SK-N-SH treated with all-trans-retinoic acid at 6 μM for 48 hours (cell line): ENCODE measurements at regions not wholly inside any gene's neighbourhood (a gene's known extent, or its start where the extent isn't known, plus 50 kb on each side); places are given as distances from the start of the nearest gene placed in this dataset.

Source experiments
- ATAC-seq: fragments of 200-7000 bp; cut with Tn5 transposase; 3 replicates; pipeline ENCODE4 v1.9.1; 2020; ENCODE audit warnings: mild to moderate bottlenecking, moderate library complexity
- ARNTL ChIP-seq: fragments of 450-650 bp; formaldehyde crosslinking; IDR thresholded peaks from 2 replicates; pipeline ENCODE4 v1.5.0; 2020; ENCODE audit warnings: low read depth, mild to moderate bottlenecking, moderate library complexity, borderline replicate concordance
- BACH2 ChIP-seq: fragments of 250-450 bp; sonication (Bioruptor Pico); IDR thresholded peaks from 2 replicates; pipeline ENCODE4 v1.9.0; 2021; ENCODE audit warnings: mild to moderate bottlenecking, borderline replicate concordance
- CSDC2 ChIP-seq: fragments of 250-450 bp; sonication (Bioruptor Pico); IDR thresholded peaks from 2 replicates; pipeline ENCODE4 v1.5.0; 2020; ENCODE audit warnings: mild to moderate bottlenecking, moderate library complexity
- ESRRG ChIP-seq: fragments of 250-450 bp; sonication (Bioruptor Pico); IDR thresholded peaks from 2 replicates; pipeline ENCODE4 v1.6.1; 2021; ENCODE audit warnings: mild to moderate bottlenecking
- GLIS3 ChIP-seq: fragments of 250-450 bp; sonication (Bioruptor Pico); IDR thresholded peaks from 2 replicates; pipeline ENCODE4 v1.5.0; 2020; ENCODE audit warnings: mild to moderate bottlenecking, moderate library complexity
- ISL1 ChIP-seq: fragments of 250-450 bp; sonication (Bioruptor Pico); IDR thresholded peaks from 2 replicates; pipeline ENCODE4 v2.1.2; 2022; ENCODE audit warnings: mild to moderate bottlenecking, moderate library complexity
- OSR1 ChIP-seq: fragments of 250-450 bp; sonication (Bioruptor Pico); IDR thresholded peaks from 2 replicates; pipeline ENCODE4 v1.8.0; 2022; ENCODE audit warnings: moderate library complexity, mild to moderate bottlenecking, inconsistent platforms
- PATZ1 ChIP-seq: fragments of 250-450 bp; sonication (Bioruptor Pico); IDR thresholded peaks from 2 replicates; pipeline ENCODE4 v1.8.0; 2020; ENCODE audit warnings: mild to moderate bottlenecking, moderate library complexity, borderline replicate concordance
- PPARA ChIP-seq: fragments of 250-450 bp; sonication (Bioruptor Pico); IDR thresholded peaks from 2 replicates; pipeline ENCODE4 v1.5.0; 2020; ENCODE audit warnings: mild to moderate bottlenecking, borderline replicate concordance
- RARB ChIP-seq: fragments of 250-450 bp; sonication (Bioruptor Pico); IDR thresholded peaks from 2 replicates; pipeline ENCODE4 v1.8.0; 2021; ENCODE audit warnings: mild to moderate bottlenecking, moderate library complexity
- SNAI2 ChIP-seq: fragments of 250-450 bp; sonication (Bioruptor Pico); IDR thresholded peaks from 2 replicates; pipeline ENCODE4 v1.5.0; 2020; ENCODE audit warnings: mild to moderate bottlenecking, moderate library complexity
- TCF4 ChIP-seq: fragments of 250-450 bp; sonication (Bioruptor Pico); IDR thresholded peaks from 2 replicates; pipeline ENCODE4 v1.8.0; 2021; ENCODE audit warnings: mild to moderate bottlenecking, moderate library complexity, borderline replicate concordance
- TOX ChIP-seq: fragments of 250-450 bp; sonication (Bioruptor Pico); IDR thresholded peaks from 2 replicates; pipeline ENCODE4 v1.8.0; 2021; ENCODE audit warnings: mild to moderate bottlenecking, moderate library complexity, borderline replicate concordance
- ZC3H10 ChIP-seq: fragments of 250-450 bp; sonication (Bioruptor Pico); IDR thresholded peaks from 2 replicates; pipeline ENCODE4 v1.5.1; 2021; ENCODE audit warnings: mild to moderate bottlenecking, moderate library complexity
- ZFP3 ChIP-seq: fragments of 250-450 bp; sonication (Bioruptor Pico); IDR thresholded peaks from 2 replicates; pipeline ENCODE4 v1.5.0; 2020; ENCODE audit warnings: mild to moderate bottlenecking, moderate library complexity
- ZFP30 ChIP-seq: fragments of 450-650 bp; formaldehyde crosslinking; IDR thresholded peaks from 2 replicates; pipeline ENCODE4 v1.5.0; 2022; ENCODE audit warnings: mild to moderate bottlenecking, moderate library complexity
- ZNF565 ChIP-seq: fragments of 450-650 bp; formaldehyde crosslinking; conservative IDR thresholded peaks from 2 replicates; pipeline ENCODE4 v1.5.0; 2020; ENCODE audit warnings: low read depth, mild to moderate bottlenecking, moderate library complexity
- ZNF70 ChIP-seq: fragments of 450-650 bp; formaldehyde crosslinking; IDR thresholded peaks from 2 replicates; pipeline ENCODE4 v1.5.0; 2020; ENCODE audit warnings: mild to moderate bottlenecking, moderate library complexity
- ZNF8 ChIP-seq: fragments of 450-650 bp; formaldehyde crosslinking; IDR thresholded peaks from 2 replicates; pipeline ENCODE4 v1.5.0; 2020; ENCODE audit warnings: mild to moderate bottlenecking, moderate library complexity
- TF ChIP-seq, protein P1 (sequence below): fragments of 250-450 bp; sonication (Bioruptor Pico); IDR thresholded peaks from 2 replicates; pipeline ENCODE4 v1.8.0; 2021; ENCODE audit warnings: low read depth, mild to moderate bottlenecking, moderate library complexity, borderline replicate concordance
- TF ChIP-seq, protein P2 (sequence below): fragments of 250-450 bp; sonication (Bioruptor Pico); IDR thresholded peaks from 2 replicates; pipeline ENCODE4 v1.5.1; 2020; ENCODE audit warnings: low read depth, mild to moderate bottlenecking, moderate library complexity
- TF ChIP-seq, protein P3 (sequence below): fragments of 250-450 bp; sonication (Bioruptor Pico); IDR thresholded peaks from 2 replicates; pipeline ENCODE4 v1.5.0; 2020; ENCODE audit warnings: mild to moderate bottlenecking, moderate library complexity
- TF ChIP-seq, protein P4 (sequence below): fragments of 250-450 bp; sonication (Bioruptor Pico); IDR thresholded peaks from 2 replicates; pipeline ENCODE4 v1.5.1; 2021; ENCODE audit warnings: mild to moderate bottlenecking, moderate library complexity

DNA sequence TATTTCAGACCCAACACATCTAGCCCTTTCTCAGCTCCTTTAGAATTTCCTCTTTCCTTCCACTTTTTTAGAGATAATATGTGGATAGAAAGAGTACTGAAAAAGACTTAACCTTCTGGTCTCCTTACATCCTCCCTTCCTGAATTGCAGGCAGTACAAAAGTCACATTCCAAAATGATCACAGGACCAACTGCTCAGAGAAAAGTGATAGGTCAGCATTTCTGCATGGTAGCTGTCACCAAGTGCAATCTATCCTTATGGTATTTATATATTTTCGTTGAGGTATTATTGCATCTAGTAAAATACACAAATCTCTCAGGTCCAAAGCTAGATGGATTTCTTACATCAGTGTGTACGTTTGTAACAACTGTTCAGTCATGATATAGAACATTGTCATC, 427.5 kb downstream of the LPIN1 start (continued):
- TF ChIP-seq, protein P1, sequence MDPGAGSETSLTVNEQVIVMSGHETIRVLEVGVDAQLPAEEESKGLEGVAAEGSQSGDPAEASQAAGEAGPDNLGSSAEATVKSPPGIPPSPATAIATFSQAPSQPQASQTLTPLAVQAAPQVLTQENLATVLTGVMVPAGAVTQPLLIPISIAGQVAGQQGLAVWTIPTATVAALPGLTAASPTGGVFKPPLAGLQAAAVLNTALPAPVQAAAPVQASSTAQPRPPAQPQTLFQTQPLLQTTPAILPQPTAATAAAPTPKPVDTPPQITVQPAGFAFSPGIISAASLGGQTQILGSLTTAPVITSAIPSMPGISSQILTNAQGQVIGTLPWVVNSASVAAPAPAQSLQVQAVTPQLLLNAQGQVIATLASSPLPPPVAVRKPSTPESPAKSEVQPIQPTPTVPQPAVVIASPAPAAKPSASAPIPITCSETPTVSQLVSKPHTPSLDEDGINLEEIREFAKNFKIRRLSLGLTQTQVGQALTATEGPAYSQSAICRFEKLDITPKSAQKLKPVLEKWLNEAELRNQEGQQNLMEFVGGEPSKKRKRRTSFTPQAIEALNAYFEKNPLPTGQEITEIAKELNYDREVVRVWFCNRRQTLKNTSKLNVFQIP (CRISPR knock-in tag) = no peak
- TF ChIP-seq ZNF565 (CRISPR knock-in tag) (no peak), BACH2 (CRISPR knock-in tag) (no peak), TCF4 (CRISPR knock-in tag) (no peak), ARNTL (CRISPR knock-in tag) (no peak), CSDC2 (CRISPR knock-in tag) (no peak)

GRCh38 chr2:12175323-12175722, 428.9 kb downstream of the LPIN1 start:
- no peak for ATAC-seq
- TF ChIP-seq ISL1 (CRISPR knock-in tag) (no peak), RARB (no peak), BACH2 (CRISPR knock-in tag) (no peak), TCF4 (CRISPR knock-in tag) (no peak), CSDC2 (CRISPR knock-in tag) (no peak), OSR1 (CRISPR knock-in tag) (no peak), ZFP3 (no peak), ARNTL (CRISPR knock-in tag) (no peak), ZNF70 (CRISPR knock-in tag) (no peak), ZNF8 (no peak), PPARA (CRISPR knock-in tag) (no peak)
- TF ChIP-seq, protein P2, sequence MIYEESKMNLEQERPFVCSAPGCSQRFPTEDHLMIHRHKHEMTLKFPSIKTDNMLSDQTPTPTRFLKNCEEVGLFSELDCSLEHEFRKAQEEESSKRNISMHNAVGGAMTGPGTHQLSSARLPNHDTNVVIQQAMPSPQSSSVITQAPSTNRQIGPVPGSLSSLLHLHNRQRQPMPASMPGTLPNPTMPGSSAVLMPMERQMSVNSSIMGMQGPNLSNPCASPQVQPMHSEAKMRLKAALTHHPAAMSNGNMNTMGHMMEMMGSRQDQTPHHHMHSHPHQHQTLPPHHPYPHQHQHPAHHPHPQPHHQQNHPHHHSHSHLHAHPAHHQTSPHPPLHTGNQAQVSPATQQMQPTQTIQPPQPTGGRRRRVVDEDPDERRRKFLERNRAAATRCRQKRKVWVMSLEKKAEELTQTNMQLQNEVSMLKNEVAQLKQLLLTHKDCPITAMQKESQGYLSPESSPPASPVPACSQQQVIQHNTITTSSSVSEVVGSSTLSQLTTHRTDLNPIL (CRISPR knock-in tag) = no peak

GRCh38 chr2:12176623-12177454, 430.4 kb downstream of the LPIN1 start:
- peak; percentile 89 for ATAC-seq
- no peak for TF ChIP-seq ZC3H10
- peak; percentile 30; the same call in 1 of the 2 replicates for TF ChIP-seq SNAI2 (CRISPR knock-in tag)
- TF ChIP-seq GLIS3 (CRISPR knock-in tag) = peak; percentile 52; the same call in 1 of the 2 replicates
- peak; percentile 62 for TF ChIP-seq ISL1 (CRISPR knock-in tag)
- no peak for TF ChIP-seq PATZ1 (CRISPR knock-in tag)
- TF ChIP-seq RARB = no peak
- TF ChIP-seq PPARA (CRISPR knock-in tag) = no peak
- no peak for TF ChIP-seq TOX (CRISPR knock-in tag)
- no peak for TF ChIP-seq ESRRG
- TF ChIP-seq, protein P3, sequence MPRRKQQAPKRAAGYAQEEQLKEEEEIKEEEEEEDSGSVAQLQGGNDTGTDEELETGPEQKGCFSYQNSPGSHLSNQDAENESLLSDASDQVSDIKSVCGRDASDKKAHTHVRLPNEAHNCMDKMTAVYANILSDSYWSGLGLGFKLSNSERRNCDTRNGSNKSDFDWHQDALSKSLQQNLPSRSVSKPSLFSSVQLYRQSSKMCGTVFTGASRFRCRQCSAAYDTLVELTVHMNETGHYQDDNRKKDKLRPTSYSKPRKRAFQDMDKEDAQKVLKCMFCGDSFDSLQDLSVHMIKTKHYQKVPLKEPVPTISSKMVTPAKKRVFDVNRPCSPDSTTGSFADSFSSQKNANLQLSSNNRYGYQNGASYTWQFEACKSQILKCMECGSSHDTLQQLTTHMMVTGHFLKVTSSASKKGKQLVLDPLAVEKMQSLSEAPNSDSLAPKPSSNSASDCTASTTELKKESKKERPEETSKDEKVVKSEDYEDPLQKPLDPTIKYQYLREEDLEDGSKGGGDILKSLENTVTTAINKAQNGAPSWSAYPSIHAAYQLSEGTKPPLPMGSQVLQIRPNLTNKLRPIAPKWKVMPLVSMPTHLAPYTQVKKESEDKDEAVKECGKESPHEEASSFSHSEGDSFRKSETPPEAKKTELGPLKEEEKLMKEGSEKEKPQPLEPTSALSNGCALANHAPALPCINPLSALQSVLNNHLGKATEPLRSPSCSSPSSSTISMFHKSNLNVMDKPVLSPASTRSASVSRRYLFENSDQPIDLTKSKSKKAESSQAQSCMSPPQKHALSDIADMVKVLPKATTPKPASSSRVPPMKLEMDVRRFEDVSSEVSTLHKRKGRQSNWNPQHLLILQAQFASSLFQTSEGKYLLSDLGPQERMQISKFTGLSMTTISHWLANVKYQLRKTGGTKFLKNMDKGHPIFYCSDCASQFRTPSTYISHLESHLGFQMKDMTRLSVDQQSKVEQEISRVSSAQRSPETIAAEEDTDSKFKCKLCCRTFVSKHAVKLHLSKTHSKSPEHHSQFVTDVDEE (CRISPR knock-in tag) = peak; percentile 82
- no peak for TF ChIP-seq ZNF70 (CRISPR knock-in tag)
- TF ChIP-seq CSDC2 (CRISPR knock-in tag) = 0 out of 2 replicates have a peak, but pooled peaks have one; percentile 60
- TF ChIP-seq BACH2 (CRISPR knock-in tag) = no peak
- TF ChIP-seq ZNF8 = peak; percentile 32; the same call in 1 of the 2 replicates
- TF ChIP-seq, protein P2 (CRISPR knock-in tag) = no peak
- TF ChIP-seq, protein P1 (CRISPR knock-in tag) = 0 out of 2 replicates have a peak, but pooled peaks have one; percentile 19
- TF ChIP-seq OSR1 (CRISPR knock-in tag) = no peak
- TF ChIP-seq ZFP30 (CRISPR knock-in tag) = no peak
- no peak for TF ChIP-seq ARNTL (CRISPR knock-in tag)
- TF ChIP-seq, protein P4, sequence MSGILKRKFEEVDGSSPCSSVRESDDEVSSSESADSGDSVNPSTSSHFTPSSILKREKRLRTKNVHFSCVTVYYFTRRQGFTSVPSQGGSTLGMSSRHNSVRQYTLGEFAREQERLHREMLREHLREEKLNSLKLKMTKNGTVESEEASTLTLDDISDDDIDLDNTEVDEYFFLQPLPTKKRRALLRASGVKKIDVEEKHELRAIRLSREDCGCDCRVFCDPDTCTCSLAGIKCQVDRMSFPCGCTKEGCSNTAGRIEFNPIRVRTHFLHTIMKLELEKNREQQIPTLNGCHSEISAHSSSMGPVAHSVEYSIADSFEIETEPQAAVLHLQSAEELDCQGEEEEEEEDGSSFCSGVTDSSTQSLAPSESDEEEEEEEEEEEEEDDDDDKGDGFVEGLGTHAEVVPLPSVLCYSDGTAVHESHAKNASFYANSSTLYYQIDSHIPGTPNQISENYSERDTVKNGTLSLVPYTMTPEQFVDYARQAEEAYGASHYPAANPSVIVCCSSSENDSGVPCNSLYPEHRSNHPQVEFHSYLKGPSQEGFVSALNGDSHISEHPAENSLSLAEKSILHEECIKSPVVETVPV (CRISPR knock-in tag) = no peak
- no peak for TF ChIP-seq ZNF565 (CRISPR knock-in tag)
- no peak; the same call in 1 of the 2 replicates for TF ChIP-seq ZFP3
- peak; percentile 81 for TF ChIP-seq TCF4 (CRISPR knock-in tag)
